Activated naive CD4-positive, alpha-beta T cell treated with anti-CD3 and anti-CD28 coated beads, Interleukin-2, amount 50 U/mL, for 16 hours (primary cell): ENCODE measurements at regions not wholly inside any gene's neighbourhood (a gene's known extent, or its start where the extent isn't known, plus 50 kb on each side); places are given as distances from the start of the nearest gene placed in this dataset.
"Not testable (repeated sequence)": the region's sequence is repeated elsewhere in the genome, so short reads cannot be mapped to it uniquely, and the experiment has no call there.

Experiments
- DNase-seq: peaks from one replicate; pipeline ENCODE4 v3.0.0-alpha.2; 2020

GRCh38 chr14:58731465-58732293 is 93.9 kb downstream of the DACT1 start:
- DNase-seq = no peak

- DNase-seq = no peak
Observed at GRCh38 chr14:58732387-58732786, 94.6 kb downstream of the DACT1 start.

- DNase-seq = no peak
Observed at GRCh38 chr14:58733451-58734208, 95.9 kb downstream of the DACT1 start.

- DNase-seq = no peak
Observed at GRCh38 chr14:58735596-58735995, 97.8 kb downstream of the DACT1 start.

GRCh38 chr14:58736606-58737005 is 98.8 kb downstream of the DACT1 start:
- DNase-seq = no peak

- no peak for DNase-seq
Observed at GRCh38 chr14:58737511-58737910, 99.7 kb downstream of the DACT1 start.

GRCh38 chr14:58738189-58738836 is 100.6 kb downstream of the DACT1 start:
- DNase-seq = no peak

- DNase-seq = no peak
Observed at GRCh38 chr14:58738876-58739275, 101.1 kb downstream of the DACT1 start.

GRCh38 chr14:58739674-58740073 is 101.9 kb downstream of the DACT1 start:
- no peak for DNase-seq

- no peak for DNase-seq
Observed at GRCh38 chr14:58740379-58740935, 102.7 kb downstream of the DACT1 start.

- DNase-seq = no peak
Observed at GRCh38 chr14:58744801-58745394, 107.1 kb downstream of the DACT1 start.

GRCh38 chr14:58746261-58746660 is 108.5 kb downstream of the DACT1 start:
- DNase-seq = no peak

GRCh38 chr14:58746701-58747100 is 108.9 kb downstream of the DACT1 start:
- no peak for DNase-seq

GRCh38 chr14:58747181-58747580 is 109.4 kb downstream of the DACT1 start:
- DNase-seq = no peak

- DNase-seq = not testable (repeated sequence)
Observed at GRCh38 chr14:58748251-58748650, 110.5 kb downstream of the DACT1 start.

- no peak for DNase-seq
Observed at GRCh38 chr14:58749066-58749669, 111.4 kb downstream of the DACT1 start.

- no peak for DNase-seq
Observed at GRCh38 chr14:58750321-58751269, 112.8 kb downstream of the DACT1 start.

GRCh38 chr14:58751788-58752187 is 114.0 kb downstream of the DACT1 start:
- no peak for DNase-seq

- no peak for DNase-seq
Observed at GRCh38 chr14:58752289-58752688, 114.5 kb downstream of the DACT1 start.

GRCh38 chr14:58752771-58753201 is 115.0 kb downstream of the DACT1 start:
- no peak for DNase-seq
